Amniotic epithelial cell (primary cell): ENCODE measurements at regions not wholly inside any gene's neighbourhood (a gene's known extent, or its start where the extent isn't known, plus 50 kb on each side); places are given as distances from the start of the nearest gene placed in this dataset.
A peak's percentile ranks its signal among the peaks of the same experiment; 100 is the strongest.
"Not testable (repeated sequence)": the region's sequence is repeated elsewhere in the genome, so short reads cannot be mapped to it uniquely, and the experiment has no call there.

ENCODE experiments used
- DNase-seq: peaks from one replicate; pipeline ENCODE4 v3.0.0-alpha.2; 2010; ENCODE audit warnings: low read depth

- DNase-seq: peak; percentile 46
These were observed 842.4 kb downstream of the TDRD15 start for GRCh38 chr2:21966139-21966538.

GRCh38 chr2:21970971-21971370 lies 847.2 kb downstream of the TDRD15 start:
- DNase-seq: no peak

- DNase-seq: no peak
These were observed 848.8 kb downstream of the TDRD15 start for GRCh38 chr2:21972586-21972985.

GRCh38 chr2:21981127-21981526 lies 857.4 kb downstream of the TDRD15 start:
- DNase-seq: peak; percentile 29

DNA sequence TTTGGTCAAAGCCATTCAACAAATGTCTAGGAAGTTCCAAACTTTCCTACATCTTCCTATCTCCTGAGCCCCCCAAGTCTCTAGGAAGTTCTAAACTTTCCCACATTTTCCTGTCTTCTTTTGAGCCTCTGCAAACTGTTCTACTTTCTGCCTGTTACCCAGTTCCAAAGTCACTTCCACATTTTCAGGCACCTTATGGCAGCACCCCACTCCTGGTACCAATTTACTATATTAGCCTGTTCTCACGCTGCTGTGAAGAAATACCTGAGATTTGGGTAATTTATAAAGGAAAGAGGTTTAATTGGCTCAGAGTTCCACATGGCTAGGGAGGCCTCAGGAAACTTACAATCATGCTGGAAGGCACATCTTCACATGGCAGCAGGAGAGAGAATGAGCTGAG lies 869.2 kb downstream of the TDRD15 start:
- DNase-seq: no peak

GRCh38 chr2:21996339-21996738 lies 872.6 kb downstream of the TDRD15 start:
- no peak for DNase-seq

GRCh38 chr2:21999522-21999921 lies 875.8 kb downstream of the TDRD15 start:
- no peak for DNase-seq

DNA sequence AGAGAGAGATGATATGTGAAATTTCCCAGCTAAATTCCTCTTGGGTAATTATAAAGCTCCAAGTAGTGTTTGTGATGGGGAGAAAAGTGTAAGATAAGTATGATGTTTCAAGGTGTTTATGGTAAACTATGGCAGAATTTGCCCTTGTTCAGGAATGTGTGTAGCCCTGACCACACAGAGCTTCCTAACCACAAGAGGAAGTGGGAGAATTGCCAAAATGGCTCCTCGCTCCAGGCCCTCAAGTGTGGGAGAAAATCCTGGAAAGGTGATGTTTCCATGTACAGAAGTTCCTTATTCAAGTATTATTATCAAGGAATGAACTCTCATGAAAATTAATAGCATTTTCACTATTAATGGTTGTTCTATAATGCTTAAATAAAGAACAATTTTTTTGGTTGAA lies 878.3 kb downstream of the TDRD15 start:
- DNase-seq: peak; percentile 7

DNA sequence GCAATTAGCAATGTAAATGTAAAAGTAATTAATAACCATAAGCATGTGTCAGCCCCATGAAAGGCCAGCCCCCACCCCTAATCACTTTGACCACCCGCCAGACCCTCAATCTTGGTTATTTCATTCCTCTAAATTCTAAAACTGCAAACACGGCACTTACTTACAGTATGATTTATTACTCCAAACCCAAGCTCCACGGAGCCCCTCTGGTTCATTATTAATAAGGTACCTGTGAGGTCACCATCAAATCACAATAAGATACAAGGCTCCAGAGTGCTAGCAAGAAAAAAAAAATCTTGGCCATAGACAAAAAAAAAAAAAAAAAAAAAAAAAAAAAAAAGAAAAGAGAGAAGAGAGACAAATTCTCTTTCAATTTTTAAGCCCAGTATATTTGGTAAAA lies 879.5 kb downstream of the TDRD15 start:
- DNase-seq: no peak

GRCh38 chr2:22011048-22011447 lies 887.3 kb downstream of the TDRD15 start:
- no peak for DNase-seq

GRCh38 chr2:22020091-22020742 lies 896.4 kb downstream of the TDRD15 start:
- DNase-seq: no peak

DNA sequence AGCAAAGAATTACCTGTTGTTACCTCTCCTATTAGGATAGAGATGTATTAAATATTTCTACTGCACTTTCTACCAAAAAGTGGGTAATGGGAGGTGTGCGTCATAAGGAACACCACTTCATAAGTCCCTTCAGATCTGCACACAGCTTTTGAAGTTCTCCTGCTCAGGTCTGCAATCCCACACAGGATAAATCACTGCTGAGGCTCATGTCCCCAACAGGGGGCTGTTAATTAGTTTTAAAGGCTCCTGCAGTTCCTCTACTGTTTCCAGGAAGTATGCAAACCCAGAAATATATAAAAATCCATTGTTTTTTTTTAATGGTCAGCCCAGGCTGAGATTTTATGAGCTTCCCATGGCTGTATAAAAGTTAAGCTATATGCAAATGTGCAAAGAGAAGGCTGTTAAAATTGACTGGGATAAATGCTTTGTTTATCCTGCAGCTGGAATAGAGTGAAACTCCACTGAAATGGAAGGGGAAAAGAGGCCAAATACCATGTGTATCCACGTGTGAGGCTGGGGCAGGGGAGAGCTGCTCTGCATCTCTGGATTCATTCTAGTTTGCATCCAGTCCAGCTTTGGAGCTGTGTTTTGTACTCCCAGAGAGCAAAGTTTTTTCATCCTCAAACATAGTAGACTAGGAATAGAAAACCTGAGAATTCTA lies 903.7 kb downstream of the TDRD15 start:
- no peak for DNase-seq

- DNase-seq: no peak
These were observed 911.6 kb downstream of the TDRD15 start for GRCh38 chr2:22035361-22035830.

DNA sequence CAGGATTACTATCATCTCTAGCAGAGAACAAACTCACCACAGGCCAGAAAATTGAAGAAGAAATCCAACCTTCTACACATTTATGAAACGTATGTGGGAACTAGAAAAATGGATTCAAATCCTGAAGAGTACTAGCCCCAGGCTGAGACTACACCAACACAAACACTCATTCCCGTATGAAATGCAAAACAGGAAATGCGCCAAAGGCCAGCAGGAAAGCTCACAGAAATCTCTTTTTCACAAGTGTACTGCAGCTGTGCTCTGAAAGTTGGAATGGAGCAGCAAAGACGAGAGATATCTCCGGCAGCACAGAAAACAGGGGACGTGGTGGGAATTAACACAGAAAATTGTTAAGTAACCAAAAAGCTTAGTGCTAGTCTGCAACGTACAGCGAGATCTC lies 913.5 kb downstream of the TDRD15 start:
- peak; percentile 3 for DNase-seq

GRCh38 chr2:22043784-22044183 lies 920.0 kb downstream of the TDRD15 start:
- no peak for DNase-seq

DNA sequence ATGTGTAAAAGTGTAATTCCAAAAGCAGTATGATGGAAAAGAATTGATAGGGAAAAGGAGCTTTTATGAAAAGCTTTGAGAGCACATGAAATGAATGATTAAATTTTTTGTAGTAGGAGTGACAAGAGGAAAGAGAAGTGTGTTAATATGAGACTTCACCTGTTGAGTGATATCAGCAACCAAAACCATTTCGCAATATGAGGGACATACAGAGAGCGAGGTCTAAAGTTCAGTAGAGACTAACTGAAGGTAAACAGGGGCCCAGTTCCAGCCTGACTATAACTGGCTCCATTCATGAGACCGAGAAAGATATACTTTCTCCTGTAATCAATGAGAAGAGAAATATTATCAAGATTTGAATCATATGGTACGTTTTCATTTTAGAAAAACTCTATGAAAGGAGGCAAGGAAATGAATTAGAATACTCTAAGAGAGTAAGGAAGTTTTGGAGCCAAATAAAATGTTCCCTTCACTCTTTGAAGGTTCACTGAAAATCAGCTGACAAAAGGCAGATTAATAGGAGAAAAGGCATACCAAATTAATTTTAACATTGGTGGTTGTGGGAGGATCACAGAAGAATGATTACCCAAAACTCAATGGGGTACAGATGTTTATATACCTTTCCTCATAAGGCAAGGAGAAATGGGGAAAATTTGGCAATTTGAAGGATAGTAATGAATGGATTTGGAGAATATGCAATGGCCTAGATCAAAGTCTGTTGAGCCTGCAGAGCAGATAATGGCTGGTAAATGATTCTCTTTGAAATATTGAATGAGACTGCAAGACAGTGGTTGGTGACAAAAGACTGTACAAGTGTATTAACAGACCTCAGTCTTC lies 932.2 kb downstream of the TDRD15 start:
- DNase-seq: no peak

- no peak for DNase-seq
These were observed 932.9 kb downstream of the TDRD15 start for GRCh38 chr2:22056621-22057132.

DNA sequence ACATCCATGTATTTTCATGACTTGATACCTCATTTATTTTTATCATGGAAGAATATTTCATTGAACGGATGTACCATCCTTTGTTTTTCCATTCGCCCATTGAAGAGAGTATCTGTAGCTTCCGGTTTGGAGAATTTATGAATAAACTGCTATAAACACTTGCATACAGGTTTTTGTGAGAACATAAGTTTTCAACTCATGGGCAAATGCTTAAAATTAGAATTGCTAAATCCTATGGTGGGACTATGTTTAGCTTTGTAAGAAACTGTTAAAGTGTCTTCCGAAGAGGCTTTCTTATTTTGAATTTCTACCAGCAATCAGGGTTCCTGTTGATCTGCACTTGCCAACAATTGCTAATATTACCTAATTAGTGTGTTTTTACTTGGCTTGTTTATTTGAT lies 938.9 kb downstream of the TDRD15 start:
- no peak for DNase-seq

DNA sequence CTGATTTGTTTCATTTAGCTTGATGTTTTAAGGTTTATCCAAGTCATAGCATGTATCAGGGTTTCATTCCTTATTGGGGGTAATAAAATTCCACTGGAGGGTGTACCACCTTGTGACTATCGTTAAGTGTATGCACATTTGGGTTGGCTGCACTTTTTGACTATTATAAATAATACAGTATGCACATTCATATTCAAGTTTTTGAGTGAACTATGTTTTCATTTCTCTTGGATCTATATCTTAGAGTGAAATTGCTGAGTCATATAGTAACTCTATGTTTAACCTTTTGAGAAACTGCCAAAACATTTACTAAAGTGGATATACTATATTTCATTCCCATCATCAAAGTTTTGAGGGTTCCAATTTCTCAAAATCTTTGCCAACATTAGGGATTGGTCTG lies 952.7 kb downstream of the TDRD15 start:
- DNase-seq: no peak

GRCh38 chr2:22078701-22079100 lies 954.9 kb downstream of the TDRD15 start:
- no peak for DNase-seq

- no peak for DNase-seq
These were observed 955.8 kb downstream of the TDRD15 start for GRCh38 chr2:22079583-22079982.

DNA sequence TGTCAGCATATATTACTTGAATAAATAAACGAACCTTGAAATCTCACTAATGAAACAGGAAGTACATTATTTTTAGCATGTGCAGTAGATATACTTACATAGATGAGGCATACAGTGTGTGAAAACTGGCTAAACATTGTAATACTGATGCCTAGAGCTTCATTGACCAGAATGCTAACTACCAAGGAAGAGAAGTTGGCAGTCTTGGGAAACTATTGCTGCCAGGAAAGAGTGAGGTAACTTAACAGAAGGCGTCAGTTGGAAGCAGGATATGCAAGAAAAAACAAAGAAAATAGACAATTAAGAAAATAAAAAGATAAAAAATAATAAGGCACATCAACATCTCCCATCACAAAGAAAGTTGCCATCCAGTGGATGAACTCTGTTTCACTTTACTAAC lies 963.0 kb downstream of the TDRD15 start:
- no peak for DNase-seq

DNA sequence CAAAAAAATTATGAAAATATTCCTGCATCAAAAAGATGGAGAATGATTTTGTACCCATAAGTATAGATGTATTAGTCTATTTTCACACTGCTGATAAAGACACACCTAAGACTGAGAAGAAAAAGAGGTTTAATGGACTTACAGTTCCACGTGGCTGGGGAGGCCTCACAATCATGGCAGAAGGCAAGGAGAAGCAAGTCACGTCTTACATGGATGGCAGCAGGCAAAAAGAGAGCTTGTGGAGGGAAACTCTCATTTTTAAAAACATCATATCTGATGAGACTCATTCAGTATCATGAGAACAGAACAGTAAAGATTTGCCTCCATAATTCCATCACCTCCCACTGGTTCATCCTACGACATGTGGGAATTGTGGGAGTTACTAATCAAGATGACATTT lies 979.8 kb downstream of the TDRD15 start:
- DNase-seq: not testable (repeated sequence)
